NCI-H345 (cell line): ENCODE measurements at regions not wholly inside any gene's neighbourhood (a gene's known extent, or its start where the extent isn't known, plus 50 kb on each side); places are given as distances from the start of the nearest gene placed in this dataset.
A peak's percentile ranks its signal among the peaks of the same experiment; 100 is the strongest.

Experiments used
- DNase-seq: peaks from one replicate; lab custom pipeline; 2025; lab: John Stamatoyannopoulos, UW

- no peak for DNase-seq
Observed at GRCh38 chr11:106581399-106581798, 436.9 kb downstream of the GUCY1A2 start.

- DNase-seq = no peak
Observed at GRCh38 chr11:106585061-106585460, 433.2 kb downstream of the GUCY1A2 start.

- peak; percentile 9 for DNase-seq
Observed at GRCh38 chr11:106594751-106595351, 423.4 kb downstream of the GUCY1A2 start.

- DNase-seq = no peak
Observed at GRCh38 chr11:106601684-106602297, 416.5 kb downstream of the GUCY1A2 start.

- no peak for DNase-seq
Observed at GRCh38 chr11:106608677-106609076, 409.6 kb downstream of the GUCY1A2 start.

- DNase-seq = no peak
Observed at GRCh38 chr11:106614262-106614661, 404.0 kb downstream of the GUCY1A2 start.

- DNase-seq = no peak
Observed at GRCh38 chr11:106619320-106619990, 398.8 kb downstream of the GUCY1A2 start.

- DNase-seq = no peak
Observed at GRCh38 chr11:106621484-106621883, 396.8 kb downstream of the GUCY1A2 start.
